Embryonic facial prominence (tissue), 1 donor: ENCODE measurements at regions not wholly inside any gene's neighbourhood (a gene's known extent, or its start where the extent isn't known, plus 50 kb on each side); places are given as distances from the start of the nearest gene placed in this dataset.

Experiments
- DNase-seq: peaks from one replicate; pipeline ENCODE4 v3.0.0-alpha.2; 2016; ENCODE audit errors: extremely low spot score

GRCh38 chr4:89549907-89550306 is 242.3 kb upstream of the GPRIN3 start:
- no peak for DNase-seq

DNA sequence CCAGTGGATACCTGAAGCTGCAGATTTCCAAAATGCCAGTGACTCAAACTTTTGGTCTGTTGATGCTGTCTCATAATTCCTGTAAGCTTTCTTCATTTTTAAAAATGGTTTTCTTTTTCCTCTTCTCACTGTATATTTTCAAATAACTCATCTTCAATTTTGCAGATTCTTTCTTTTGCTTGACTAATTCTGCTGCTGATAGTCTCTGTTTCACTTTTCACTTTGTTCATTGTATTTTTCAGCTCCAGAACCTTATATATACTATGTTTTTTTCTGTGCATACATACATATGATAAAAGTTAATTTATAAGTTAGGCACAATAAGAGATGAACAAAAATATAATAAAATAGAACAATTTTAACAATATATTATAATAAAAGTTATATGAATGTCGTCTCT is 237.7 kb upstream of the GPRIN3 start:
- no peak for DNase-seq

DNA sequence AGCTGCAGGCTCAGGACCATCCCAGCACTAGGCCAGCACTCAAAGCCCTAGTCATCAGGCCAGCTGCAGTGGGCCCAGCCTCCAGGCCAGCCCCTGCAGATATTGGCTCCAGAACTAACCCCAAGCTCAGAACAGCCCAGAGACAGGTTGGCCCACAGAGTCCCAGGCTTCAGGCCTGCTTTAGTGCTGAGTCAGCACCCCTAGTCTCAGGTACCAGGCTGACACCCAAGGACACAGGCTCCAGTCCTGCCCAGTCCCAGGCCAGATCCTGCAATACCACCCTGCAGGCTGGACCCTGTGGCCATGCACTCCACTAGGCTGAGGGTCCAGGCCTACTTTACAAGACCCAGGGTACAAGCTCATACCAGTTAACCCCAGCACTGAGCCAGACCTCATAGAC is 234.4 kb upstream of the GPRIN3 start:
- no peak for DNase-seq

GRCh38 chr4:89539797-89540711 is 232.5 kb upstream of the GPRIN3 start:
- DNase-seq: no peak

- DNase-seq: no peak
Observed at GRCh38 chr4:89539374-89539773, 231.8 kb upstream of the GPRIN3 start.

- DNase-seq: no peak
Observed at GRCh38 chr4:89538886-89539285, 231.3 kb upstream of the GPRIN3 start.

DNA sequence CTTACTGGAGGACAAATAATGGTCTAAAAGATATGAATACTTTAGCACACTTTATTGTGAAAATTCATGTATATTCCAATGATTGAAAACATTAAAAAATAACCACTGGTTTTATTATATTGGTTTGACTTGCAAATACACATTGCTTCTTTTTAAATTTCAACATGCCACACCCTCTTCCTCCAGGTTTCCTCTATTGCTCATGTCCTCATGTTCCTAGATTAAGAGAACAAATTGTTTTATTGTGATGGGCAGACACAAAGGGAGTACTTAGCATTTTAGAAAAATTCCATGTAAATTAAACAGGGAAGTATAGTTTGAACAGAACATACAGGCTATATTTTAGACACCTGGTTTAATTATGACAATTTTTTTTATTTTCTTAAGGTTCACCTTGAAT is 230.6 kb upstream of the GPRIN3 start:
- DNase-seq: no peak

DNA sequence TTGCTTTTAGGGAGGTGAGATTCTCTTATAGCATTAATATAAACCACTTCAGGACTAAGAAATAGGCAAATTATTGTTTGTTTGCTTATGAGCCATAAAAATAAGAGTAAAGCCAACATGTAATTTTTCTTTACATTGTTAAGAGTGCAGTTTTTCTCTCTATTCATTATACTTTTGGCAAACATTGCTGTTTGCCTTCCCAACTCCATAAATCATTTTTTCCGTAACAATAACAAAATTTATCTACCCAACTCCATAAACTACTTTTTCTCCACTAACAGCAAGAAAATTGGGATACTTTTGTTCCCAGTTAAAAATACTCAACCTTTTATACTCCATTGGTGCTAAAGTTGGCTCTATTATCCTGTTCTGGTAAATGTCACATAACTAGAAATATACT is 229.7 kb upstream of the GPRIN3 start:
- DNase-seq: no peak

- no peak for DNase-seq
Observed at GRCh38 chr4:89535251-89535650, 227.7 kb upstream of the GPRIN3 start.

GRCh38 chr4:89534356-89534755 is 226.8 kb upstream of the GPRIN3 start:
- DNase-seq: no peak

DNA sequence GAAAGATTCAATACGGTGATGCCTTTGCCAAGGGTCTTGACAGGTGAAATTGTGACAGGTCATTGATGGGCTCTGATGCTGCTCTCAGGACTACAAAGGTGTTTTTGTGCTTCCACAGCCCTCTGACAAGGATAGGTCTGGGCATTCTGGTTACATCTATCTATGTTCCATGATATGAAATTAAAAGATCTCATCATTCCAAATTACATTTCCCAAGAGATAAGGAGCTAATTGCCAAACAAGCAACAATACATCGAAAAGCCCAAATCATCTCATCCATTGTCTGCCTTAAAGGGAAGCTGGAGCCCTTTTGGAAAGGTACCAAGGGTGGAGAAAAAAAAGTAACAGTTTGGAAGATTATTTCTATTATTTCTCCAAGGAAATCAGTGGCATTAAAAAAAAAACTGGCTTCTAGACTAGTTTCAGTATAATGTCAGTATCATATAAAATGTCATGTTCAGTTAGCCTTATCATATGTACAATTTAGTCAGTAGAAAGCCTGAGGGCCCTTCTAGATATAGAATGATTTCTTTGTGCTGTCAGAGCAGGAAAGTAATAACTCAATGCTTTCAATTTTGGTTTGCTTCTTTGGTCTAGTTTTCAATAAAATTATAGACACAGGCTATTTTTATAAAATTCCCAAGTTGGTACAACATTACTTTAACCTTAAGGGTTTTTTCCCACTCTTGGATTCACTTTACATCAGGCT is 224.5 kb upstream of the GPRIN3 start:
- DNase-seq: no peak

DNA sequence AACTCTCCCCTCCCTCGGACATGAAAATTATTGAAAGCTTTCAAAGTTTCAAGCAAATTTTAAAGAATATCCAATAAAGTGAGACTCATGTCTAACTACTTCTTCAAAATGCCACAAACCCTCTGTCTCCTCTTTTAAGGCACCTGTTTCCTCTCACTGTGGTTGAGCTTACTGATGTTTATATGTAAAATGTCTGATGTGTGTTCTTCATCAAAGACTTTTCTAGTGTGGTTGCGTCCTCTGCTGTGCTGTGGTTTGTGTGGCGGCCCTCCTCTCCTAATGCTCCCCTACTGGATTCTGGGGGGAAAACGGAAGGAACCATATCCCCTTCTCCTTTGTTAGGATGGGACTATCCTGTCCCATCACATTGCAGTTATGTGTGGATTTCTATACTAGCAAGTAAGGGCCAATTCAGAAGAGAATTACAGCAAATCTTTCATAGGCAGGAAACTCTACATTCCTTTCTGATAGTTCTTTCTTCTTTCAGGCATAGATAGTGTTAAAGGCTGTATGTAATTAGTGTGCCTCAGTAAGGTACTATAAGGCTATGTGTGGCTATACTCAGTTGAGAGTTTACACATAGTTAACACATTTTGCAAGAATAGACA is 221.0 kb upstream of the GPRIN3 start:
- DNase-seq: no peak

DNA sequence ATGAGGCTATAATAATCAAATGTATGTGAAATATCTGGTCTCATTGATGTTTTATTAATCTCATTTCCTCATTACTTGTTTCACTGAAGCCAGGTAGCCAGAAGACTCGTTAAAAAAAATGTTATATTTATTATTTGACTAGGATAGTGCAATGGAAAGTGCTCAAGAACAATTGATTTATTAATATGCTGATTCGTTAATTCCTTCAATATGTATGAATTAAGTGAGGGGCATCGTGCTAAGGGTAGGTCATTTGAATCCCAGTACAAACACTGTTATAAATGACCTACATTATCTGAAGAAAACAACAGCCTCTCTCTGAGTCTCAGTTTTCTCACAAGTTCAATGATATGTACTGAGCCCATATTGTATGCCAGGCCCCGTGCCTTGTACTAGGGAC is 214.2 kb upstream of the GPRIN3 start:
- DNase-seq: no peak

DNA sequence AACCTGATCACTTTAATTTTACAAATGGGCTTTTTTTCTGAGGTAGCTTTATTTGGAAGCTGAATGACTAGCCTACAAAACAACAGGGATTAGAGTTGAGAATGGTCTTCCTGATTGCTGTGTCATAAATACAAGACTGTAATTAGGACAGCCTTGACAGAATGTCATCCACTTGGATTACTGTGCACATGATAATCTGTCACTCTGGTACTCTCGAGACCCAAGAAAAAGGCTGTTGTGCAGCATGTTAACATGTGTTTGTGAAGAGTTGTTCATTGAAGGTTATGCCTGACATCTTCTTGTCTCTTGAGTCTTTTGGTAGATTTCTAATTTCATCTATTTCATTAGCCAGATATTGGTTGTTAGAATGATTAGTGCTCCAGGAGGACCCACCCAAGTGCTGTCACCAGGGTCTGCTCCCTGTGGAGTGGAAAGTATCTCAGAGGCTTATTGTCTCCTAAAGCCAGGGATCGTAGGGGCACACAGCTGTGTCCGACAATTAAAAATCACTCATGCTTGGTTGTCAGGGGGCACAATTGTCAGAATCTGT is 212.2 kb upstream of the GPRIN3 start:
- DNase-seq: no peak

- DNase-seq: no peak
Observed at GRCh38 chr4:89518259-89518658, 210.7 kb upstream of the GPRIN3 start.

GRCh38 chr4:89514811-89515210 is 207.2 kb upstream of the GPRIN3 start:
- DNase-seq: no peak

- no peak for DNase-seq
Observed at GRCh38 chr4:89511776-89512175, 204.2 kb upstream of the GPRIN3 start.

DNA sequence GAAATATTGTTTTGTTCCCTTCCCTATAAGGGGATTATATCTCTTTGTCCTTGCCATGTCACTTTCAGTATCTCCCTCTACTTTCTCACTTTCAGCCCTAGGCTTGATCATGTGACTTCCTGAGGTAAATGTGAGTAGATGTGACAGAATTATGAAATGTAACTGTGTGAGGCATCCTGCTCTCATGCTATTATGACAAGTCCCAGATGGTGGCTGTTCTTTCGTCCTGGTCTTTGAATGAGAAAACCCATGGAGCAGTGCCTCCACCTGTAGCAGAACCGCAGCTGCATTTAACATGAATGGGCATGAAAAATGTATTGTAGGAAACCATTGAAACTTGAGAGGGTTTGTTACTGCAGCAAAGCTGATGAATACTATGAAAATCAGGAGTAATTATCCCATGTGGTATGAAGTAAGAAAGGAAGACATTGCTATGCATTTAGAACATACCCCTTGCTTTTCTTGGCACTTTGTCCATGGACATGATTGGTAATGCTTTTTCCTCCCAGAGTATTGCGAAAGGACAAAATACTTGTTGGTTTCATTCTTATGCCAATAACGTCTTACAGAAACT is 202.2 kb upstream of the GPRIN3 start:
- no peak for DNase-seq

DNA sequence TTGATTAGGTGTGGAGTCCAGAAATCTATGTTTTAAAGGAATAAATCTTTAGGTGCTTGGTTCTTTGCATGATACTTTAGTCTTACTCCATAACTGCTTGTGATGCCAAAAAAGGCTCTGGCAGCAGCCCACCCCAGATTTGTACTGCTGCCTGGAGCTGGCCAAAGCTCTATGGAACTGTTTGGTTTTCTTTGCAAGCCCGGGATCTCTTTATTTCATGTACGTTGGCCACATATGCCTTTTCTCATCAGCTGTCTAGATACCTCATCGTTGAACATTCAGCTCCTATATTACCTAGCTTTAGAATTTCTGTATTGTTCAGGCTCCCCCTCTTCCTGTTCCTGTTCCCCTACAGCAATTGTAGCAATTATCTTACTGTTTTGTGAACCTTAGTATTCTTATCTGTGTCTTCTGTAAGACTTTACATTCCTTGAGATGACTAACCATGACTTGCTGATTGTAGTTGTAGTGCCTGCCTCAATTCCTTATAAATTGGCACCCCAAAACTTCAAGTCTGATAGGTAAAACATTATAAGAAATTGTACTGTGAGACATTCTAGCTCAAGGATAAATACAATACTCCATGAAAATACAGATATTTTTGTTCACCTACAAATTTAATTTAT is 199.4 kb upstream of the GPRIN3 start:
- no peak for DNase-seq

GRCh38 chr4:89502581-89502980 is 195.0 kb upstream of the GPRIN3 start:
- DNase-seq: no peak

GRCh38 chr4:89497517-89498308 is 190.1 kb upstream of the GPRIN3 start:
- no peak for DNase-seq
